Gastroesophageal sphincter (tissue), 3 donors: ENCODE measurements at regions not wholly inside any gene's neighbourhood (a gene's known extent, or its start where the extent isn't known, plus 50 kb on each side); places are given as distances from the start of the nearest gene placed in this dataset.

Experiments used
- CTCF ChIP-seq, 4 experiments: fragments of 200-600 bp in 2 of 4; fragments of 450-650 bp in 2 of 4; sonication (generic) in 1 of 4; IDR thresholded peaks; one replicate each; pipeline ENCODE4 v1.5.1; 2017 to 2019; ENCODE audit warnings: antibody characterized with exemption in 4 of 4, mild to moderate bottlenecking in 2 of 4, moderate library complexity in 2 of 4
- POLR2A ChIP-seq, 2 donors: fragments of 450-650 bp; IDR thresholded peaks; one replicate each; pipeline ENCODE4 v1.6.1; 2017; ENCODE audit warnings: antibody characterized with exemption in 2 of 2, mild to moderate bottlenecking in 2 of 2, moderate library complexity in 1 of 2
- POLR2AphosphoS5 ChIP-seq: sonication (generic); formaldehyde crosslinking; IDR thresholded peaks from one replicate; pipeline ENCODE4 v1.6.1; 2017; ENCODE audit warnings: antibody characterized with exemption

GRCh38 chr5:13382232-13382631, 562.3 kb downstream of the DNAH5 start:
- TF ChIP-seq POLR2A (IDR thresholded peaks at IDR 0.05) (no peak), CTCF (IDR thresholded peaks at IDR 0.05) (no peak), POLR2AphosphoS5 (no peak)
